Activated T-helper 17 cell treated with anti-CD3 and anti-CD28 coated beads, Interleukin-2, amount 50 U/mL, for 72 hours (primary cell): ENCODE measurements at regions not wholly inside any gene's neighbourhood (a gene's known extent, or its start where the extent isn't known, plus 50 kb on each side); places are given as distances from the start of the nearest gene placed in this dataset.

ENCODE experiments used
- ATAC-seq: fragments of 150-1000 bp; cut with Tn5 transposase; replicated peaks from 2 replicates; pipeline ENCODE4 v1.10.0; 2021; ENCODE audit warnings: mild to moderate bottlenecking, moderate library complexity
- H3K27ac Mint-ChIP-seq: one replicate; pipeline ENCODE4 v1.8.0; 2022; ENCODE audit warnings: mixed read lengths
- H3K27me3 Mint-ChIP-seq: one replicate; pipeline ENCODE4 v1.8.0; 2022; ENCODE audit warnings: mixed read lengths
- H3K36me3 Mint-ChIP-seq: one replicate; pipeline ENCODE4 v1.8.0; 2022; ENCODE audit warnings: low read depth, mild to moderate bottlenecking, mixed read lengths
- H3K4me1 Mint-ChIP-seq: one replicate; pipeline ENCODE4 v1.8.0; 2022; ENCODE audit warnings: mixed read lengths
- H3K4me3 Mint-ChIP-seq: one replicate; pipeline ENCODE4 v1.8.0; 2022; ENCODE audit warnings: mild to moderate bottlenecking, mixed read lengths
- H3K9me3 Mint-ChIP-seq: one replicate; pipeline ENCODE4 v1.8.0; 2022; ENCODE audit warnings: mixed read lengths

DNA sequence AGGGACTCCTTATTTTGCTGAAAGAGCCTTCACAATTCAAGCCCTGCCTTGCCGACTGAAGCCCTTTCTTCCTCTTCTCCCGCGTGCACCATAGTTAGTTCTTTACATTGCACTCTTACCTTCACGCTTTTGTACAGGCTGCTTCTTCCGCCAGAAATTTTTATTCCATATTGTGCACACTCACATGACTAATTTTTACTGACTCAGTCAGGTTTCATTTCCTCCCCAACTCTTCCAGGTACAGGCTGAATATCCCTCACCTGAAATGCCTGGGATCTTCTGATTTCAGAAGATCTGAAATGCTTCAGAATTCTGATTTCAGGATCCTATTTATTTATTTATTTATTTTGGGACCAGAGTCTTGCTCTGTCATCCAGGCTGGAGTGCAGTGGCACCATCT lies 172.8 kb downstream of the ZNF281 start:
- Mint-ChIP-seq H3K27me3 (peaks cover 19% of the 10 kb centered on the region), H3K27ac (no peak overlapping the region), H3K9me3 (no peaks in the 10 kb centered on the region), H3K36me3 (no peaks in the 10 kb centered on the region), H3K4me3 (no peak overlapping the region), H3K4me1 (no peaks in the 10 kb centered on the region)
- no peak for ATAC-seq

DNA sequence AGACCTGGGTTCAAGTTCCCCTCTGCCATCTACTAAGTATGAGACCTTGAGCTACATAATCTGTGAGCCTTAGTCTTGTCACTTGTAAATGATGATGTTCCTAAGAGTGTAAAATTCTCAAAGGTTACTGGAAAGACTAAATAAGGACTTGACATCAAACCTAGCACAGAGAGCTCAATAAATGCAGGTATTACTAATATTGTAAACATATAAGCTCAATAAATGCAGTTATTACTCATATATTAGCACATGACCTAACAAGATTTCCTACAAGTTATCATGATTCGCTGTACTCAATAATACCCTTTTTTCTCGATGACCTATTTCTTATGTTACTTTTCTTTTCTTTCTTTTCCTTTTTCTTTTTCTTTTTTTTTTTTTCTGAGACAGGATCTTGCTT lies 174.9 kb downstream of the ZNF281 start:
- Mint-ChIP-seq H3K4me1 (no peaks in the 10 kb centered on the region), H3K36me3 (no peaks in the 10 kb centered on the region), H3K9me3 (no peaks in the 10 kb centered on the region), H3K27me3 (peaks cover 15% of the 10 kb centered on the region), H3K27ac (no peak overlapping the region), H3K4me3 (no peak overlapping the region)
- ATAC-seq: no peak

DNA sequence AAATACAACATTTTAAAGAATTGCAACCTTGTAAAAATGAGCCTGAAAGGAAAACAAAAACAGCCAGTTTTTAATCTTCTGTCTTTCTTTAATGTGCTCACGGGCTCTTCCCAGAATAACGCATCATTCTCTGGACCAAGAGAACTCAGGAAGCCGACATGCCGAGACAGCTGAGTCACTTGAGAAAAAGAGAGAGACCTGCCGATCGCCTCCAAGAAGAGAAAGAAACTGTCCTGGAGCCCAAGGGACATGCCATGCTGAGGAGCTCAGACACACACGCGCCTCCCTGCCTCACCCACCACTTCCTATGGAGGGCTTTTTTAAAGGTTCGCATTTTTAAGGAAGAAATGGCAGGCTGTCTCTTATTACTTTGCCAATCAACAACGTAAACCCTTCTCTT lies 176.4 kb downstream of the ZNF281 start:
- H3K27ac Mint-ChIP-seq: no peak overlapping the region
- ATAC-seq: no peak
- H3K4me1 Mint-ChIP-seq: no peaks in the 10 kb centered on the region
- H3K9me3 Mint-ChIP-seq: no peaks in the 10 kb centered on the region
- peaks cover 15% of the 10 kb centered on the region for H3K27me3 Mint-ChIP-seq
- H3K4me3 Mint-ChIP-seq: no peak overlapping the region
- H3K36me3 Mint-ChIP-seq: no peaks in the 10 kb centered on the region

DNA sequence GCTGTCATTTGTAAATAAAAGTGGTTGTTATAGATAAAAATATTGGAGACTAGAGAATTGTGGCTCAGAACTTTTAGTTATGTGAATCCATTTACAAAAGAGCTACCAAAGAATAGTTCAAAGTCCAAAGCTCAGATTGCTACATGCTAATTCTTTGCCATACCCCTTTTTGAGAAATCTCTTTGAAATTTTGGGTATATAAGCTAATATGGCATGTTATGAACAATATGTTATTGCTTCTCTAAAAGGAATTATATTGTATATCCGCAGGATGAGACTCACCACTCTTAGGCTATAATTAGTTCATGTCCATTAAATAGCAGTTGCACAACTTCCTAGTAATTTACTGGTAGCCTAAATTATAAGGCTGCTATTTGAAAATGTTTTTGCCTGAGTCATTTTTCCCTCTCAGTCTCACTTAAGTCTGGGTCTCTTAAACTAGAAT lies 178.0 kb downstream of the ZNF281 start:
- ATAC-seq: no peak
- H3K4me1 Mint-ChIP-seq: peaks cover 2% of the 10 kb centered on the region
- peaks cover 11% of the 10 kb centered on the region for H3K27me3 Mint-ChIP-seq
- H3K4me3 Mint-ChIP-seq: no peak overlapping the region
- H3K9me3 Mint-ChIP-seq: no peaks in the 10 kb centered on the region
- H3K27ac Mint-ChIP-seq: no peak overlapping the region
- no peaks in the 10 kb centered on the region for H3K36me3 Mint-ChIP-seq

DNA sequence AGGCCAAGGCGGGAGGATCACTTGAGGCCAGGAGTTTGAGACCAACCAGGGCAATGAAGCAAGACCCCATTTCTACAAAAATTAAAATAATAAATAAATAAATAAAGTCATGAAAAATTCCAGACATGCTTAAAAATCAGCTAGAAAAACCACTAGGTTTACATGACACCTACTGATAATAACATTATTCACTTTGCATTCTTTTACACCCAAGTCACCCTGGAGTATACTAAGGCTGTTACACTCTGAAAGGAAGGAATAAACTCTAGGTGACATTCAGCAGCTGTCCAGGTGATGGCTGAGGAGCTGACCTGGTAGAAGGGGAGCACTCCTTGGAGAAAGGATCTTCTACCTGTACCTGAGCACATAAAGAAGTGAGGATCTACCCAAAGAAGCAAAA lies 179.2 kb downstream of the ZNF281 start:
- Mint-ChIP-seq H3K4me3 (no peak overlapping the region), H3K27ac (no peak overlapping the region), H3K9me3 (no peaks in the 10 kb centered on the region), H3K27me3 (peaks cover 6% of the 10 kb centered on the region), H3K4me1 (peaks cover 10% of the 10 kb centered on the region), H3K36me3 (no peaks in the 10 kb centered on the region)
- ATAC-seq: no peak

DNA sequence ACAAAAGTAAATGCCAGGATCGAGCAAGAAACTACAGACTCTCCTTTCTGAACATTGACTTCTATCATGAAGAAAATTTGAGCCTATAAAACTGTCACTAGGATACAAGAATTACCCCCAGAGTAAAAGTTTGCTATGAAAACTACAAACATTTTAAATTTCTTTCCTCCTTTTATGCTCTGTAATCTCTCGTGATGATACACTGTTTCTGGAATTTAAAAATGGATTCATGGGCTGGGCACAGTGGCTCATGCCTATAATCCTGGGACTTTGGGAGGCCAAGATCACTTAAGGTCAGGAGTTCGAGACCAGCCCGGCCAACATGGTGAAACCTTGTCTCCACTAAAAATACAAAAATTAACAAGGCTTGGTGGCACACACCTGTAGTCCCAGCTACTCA lies 181.3 kb downstream of the ZNF281 start:
- Mint-ChIP-seq H3K4me1 (peaks cover 16% of the 10 kb centered on the region), H3K9me3 (no peaks in the 10 kb centered on the region), H3K27me3 (no peaks in the 10 kb centered on the region), H3K4me3 (no peak overlapping the region), H3K27ac (no peak overlapping the region), H3K36me3 (no peaks in the 10 kb centered on the region)
- no peak for ATAC-seq

DNA sequence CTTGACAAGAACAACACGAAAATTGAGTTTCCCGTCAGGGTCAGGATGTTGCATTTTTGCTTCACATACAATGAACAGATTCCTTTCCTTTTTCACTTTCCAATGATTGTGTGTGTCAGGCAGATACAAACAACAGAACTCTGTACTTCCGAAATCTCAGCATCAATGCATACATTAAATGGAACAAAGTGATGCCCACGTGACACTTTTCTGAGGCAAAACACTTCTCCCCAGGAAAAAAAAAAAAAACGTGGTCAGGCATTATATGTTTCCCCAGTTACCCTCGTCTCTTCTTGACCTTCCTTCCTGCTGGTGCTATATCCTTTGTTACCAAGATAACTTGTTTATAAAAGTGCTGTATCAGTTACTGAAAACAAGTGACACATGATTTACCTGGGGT lies 181.8 kb downstream of the ZNF281 start:
- ATAC-seq: no peak
- Mint-ChIP-seq H3K36me3 (no peaks in the 10 kb centered on the region), H3K9me3 (no peaks in the 10 kb centered on the region), H3K4me1 (peaks cover 16% of the 10 kb centered on the region), H3K4me3 (no peak overlapping the region), H3K27ac (no peak overlapping the region), H3K27me3 (no peaks in the 10 kb centered on the region)
